ENCODE measurements at regions not wholly inside any gene's neighbourhood (a gene's known extent, or its start where the extent isn't known, plus 50 kb on each side); places are given as distances from the start of the nearest gene placed in this dataset.

DNA sequence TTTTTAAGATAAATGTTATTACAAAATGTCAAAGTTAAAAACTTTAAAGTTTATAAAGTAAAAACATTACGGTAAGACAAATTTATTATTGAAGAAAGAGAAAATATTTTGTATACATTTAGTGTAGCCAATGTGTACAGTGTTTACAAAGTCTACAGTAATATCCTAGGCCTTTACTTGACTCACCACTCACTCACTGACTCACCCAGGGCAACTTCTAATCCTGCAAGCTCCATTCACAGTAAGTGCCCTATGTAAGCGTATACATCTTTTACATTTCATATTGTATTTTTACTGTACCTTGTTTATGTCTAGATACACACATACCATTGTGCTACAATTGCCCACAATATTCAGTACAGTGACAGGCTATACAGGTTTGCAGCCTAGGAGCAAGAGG lies 448.2 kb downstream of the KCTD12 start:
- TF ChIP-seq CTCF (IDR thresholded peaks at IDR 0.05; ENCODE audit: insufficient read depth, low read length): no peak
- TF ChIP-seq REST (IDR thresholded peaks at IDR 0.05; ENCODE audit: insufficient replicate concordance, low read depth): no peak
- no peak for TF ChIP-seq GABPA (IDR thresholded peaks at IDR 0.05; ENCODE audit: low read depth)
